C4-2B (cell line): ENCODE measurements at regions not wholly inside any gene's neighbourhood (a gene's known extent, or its start where the extent isn't known, plus 50 kb on each side); places are given as distances from the start of the nearest gene placed in this dataset.

Experiments
- H3K27ac ChIP-seq: fragments of 450-650 bp; 2 replicates; pipeline ENCODE4 v1.5.1; 2017
- CTCF ChIP-seq: fragments of 450-650 bp; conservative IDR thresholded peaks from 2 replicates; pipeline ENCODE4 v1.5.1; 2017; ENCODE audit warnings: mild to moderate bottlenecking
- ZFX ChIP-seq: fragments of 450-650 bp; IDR thresholded peaks from 2 replicates; pipeline ENCODE4 v1.6.1; 2017

DNA sequence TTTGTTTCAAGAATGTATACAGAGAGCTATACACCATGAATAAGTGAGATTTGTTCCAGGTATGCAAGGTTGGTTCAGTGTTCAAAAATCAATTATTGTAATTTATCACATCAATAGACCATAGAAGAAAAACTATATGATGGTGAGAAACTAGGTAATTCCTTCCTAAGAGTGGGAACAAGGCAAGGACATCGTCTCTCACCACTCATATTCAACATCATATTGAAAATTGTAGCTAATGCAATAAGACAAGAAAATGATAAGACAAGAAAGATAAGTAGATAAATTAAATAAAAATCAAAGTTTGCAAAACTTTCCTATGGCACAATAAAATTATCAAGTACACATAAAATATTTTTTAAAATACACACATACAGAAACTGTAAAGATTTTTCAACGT lies 385.3 kb upstream of the COBL start:
- no peak overlapping the region for H3K27ac ChIP-seq
- TF ChIP-seq ZFX = no peak
- TF ChIP-seq CTCF = no peak

DNA sequence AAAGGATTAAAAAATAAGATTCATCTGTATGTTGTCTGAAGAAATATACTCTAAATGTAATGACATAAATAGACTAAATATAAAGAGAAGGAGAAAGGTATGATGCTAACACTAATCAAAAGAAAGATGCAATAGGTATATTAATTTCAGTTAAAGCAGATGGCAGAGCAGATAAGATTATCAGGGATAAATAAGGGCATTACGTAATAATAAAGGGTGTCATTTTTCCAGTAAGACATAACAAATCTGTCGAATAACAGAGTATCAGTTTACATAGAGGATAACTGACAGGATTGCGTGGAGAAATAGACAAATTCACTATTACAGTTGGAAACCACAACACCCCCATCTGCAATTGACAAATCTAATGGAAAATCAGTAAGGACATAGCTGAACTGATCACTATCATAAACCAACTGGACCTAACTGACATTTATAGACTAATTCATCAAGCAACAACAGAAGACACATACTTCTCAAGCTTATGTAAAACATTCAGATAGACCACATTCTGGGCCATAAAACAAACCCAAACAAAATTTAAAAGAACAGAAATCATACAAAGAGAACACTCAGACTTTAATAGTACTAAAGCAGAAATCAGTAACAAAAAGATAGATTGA lies 384.1 kb upstream of the COBL start:
- TF ChIP-seq ZFX (no peak), CTCF (no peak)
- no peak overlapping the region for H3K27ac ChIP-seq

DNA sequence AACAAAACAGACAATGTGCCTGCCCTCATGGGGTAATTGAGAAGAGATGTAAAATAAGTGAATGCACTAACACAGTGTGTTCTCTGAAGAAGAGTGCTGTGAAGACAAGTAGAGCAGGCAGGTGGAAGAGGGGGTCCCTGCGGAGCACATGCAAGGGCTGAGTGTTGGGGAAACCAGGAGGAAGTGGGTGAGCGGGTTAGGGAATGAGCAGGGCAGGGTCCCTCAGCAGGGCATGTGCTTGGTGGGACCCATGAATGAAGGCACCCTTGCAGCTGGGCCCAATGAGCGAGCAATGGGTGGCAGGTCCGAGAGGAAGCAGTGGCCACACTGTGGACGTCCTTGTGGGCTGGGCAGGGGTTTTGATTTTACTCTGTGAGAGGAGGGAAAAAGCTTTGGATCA lies 376.6 kb upstream of the COBL start:
- TF ChIP-seq CTCF (no peak), ZFX (no peak)
- H3K27ac ChIP-seq = no peak overlapping the region

DNA sequence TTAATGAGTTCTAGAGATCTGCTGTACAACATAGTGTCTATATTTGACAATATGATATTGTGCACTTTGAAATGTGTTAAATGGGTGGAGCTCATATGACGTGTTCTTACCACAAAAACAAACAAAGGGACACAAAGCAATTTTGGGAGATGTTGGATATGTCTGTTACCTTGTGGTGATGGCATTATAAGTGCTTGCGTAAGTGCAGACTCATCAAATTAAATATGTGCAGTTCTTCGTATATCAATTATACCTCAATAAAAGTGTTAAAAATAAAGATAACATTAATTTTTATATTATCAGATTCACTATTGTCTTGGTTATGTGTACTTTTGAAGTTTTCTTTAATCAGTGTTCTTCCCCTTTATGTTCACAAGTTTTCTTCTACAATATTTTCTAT lies 372.9 kb upstream of the COBL start:
- TF ChIP-seq CTCF (no peak), ZFX (no peak)
- H3K27ac ChIP-seq = no peak overlapping the region

- no peak for TF ChIP-seq CTCF
- H3K27ac ChIP-seq = no peak overlapping the region
These were observed 369.2 kb upstream of the COBL start for GRCh38 chr7:51685794-51686193.

DNA sequence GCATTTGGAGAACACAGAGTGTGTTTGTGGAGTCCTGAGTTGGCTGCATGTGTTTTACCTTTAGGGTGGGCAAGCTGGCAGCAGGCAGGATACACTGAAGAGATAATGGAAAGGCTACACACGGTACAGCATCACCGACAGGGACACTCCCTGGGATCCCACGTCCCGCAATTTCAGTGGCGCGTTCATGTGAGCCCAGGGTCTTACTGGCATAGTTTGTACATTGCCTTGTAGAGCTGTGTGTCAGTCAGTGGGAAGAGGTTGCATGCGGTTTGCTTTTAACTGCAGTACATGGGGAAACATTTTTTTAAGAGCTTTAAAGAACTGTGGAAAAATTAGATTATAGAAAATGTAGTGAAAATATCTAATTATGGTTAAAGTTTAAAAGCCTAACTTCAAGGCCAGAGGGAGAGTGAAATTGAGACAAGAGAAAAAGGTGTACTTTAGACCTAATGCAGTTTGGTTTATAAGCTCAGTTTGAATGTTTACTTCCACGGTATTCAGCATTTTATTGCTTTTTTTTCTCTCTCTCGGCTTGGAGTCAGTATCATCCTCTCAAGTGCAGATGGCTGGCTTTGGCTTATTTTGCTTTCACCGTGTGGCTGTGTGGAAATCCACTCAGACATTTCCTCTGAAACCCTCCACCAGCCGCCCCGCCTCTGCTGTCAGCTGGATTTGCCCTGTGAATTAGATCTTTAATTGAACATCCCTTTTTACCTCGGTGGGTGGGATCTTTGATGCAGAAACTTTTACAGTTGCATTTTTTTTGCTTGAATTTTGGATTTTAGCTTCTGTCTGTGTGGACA lies 364.2 kb upstream of the COBL start:
- TF ChIP-seq ZFX = no peak
- TF ChIP-seq CTCF = no peak
- H3K27ac ChIP-seq = no peak overlapping the region

- TF ChIP-seq CTCF (no peak), ZFX (no peak)
- H3K27ac ChIP-seq = no peak overlapping the region
These were observed 362.7 kb upstream of the COBL start for GRCh38 chr7:51679358-51679757.
